ENCODE measurements at regions not wholly inside any gene's neighbourhood (a gene's known extent, or its start where the extent isn't known, plus 50 kb on each side); places are given as distances from the start of the nearest gene placed in this dataset.

- TF ChIP-seq, protein P1, sequence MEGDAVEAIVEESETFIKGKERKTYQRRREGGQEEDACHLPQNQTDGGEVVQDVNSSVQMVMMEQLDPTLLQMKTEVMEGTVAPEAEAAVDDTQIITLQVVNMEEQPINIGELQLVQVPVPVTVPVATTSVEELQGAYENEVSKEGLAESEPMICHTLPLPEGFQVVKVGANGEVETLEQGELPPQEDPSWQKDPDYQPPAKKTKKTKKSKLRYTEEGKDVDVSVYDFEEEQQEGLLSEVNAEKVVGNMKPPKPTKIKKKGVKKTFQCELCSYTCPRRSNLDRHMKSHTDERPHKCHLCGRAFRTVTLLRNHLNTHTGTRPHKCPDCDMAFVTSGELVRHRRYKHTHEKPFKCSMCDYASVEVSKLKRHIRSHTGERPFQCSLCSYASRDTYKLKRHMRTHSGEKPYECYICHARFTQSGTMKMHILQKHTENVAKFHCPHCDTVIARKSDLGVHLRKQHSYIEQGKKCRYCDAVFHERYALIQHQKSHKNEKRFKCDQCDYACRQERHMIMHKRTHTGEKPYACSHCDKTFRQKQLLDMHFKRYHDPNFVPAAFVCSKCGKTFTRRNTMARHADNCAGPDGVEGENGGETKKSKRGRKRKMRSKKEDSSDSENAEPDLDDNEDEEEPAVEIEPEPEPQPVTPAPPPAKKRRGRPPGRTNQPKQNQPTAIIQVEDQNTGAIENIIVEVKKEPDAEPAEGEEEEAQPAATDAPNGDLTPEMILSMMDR (IDR thresholded peaks at IDR 0.05; ENCODE audit: borderline replicate concordance, extremely low read depth, low read length, poor library complexity, severe bottlenecking): no peak
- no peak for TF ChIP-seq EZH2 (IDR thresholded peaks at IDR 0.05; ENCODE audit: borderline replicate concordance, low read depth, low read length, severe bottlenecking)
These were observed 60.0 kb upstream of the PARD3 start for GRCh38 chr10:34875061-34875460.
